ENCODE measurements at regions not wholly inside any gene's neighbourhood (a gene's known extent, or its start where the extent isn't known, plus 50 kb on each side); places are given as distances from the start of the nearest gene placed in this dataset.

DNA sequence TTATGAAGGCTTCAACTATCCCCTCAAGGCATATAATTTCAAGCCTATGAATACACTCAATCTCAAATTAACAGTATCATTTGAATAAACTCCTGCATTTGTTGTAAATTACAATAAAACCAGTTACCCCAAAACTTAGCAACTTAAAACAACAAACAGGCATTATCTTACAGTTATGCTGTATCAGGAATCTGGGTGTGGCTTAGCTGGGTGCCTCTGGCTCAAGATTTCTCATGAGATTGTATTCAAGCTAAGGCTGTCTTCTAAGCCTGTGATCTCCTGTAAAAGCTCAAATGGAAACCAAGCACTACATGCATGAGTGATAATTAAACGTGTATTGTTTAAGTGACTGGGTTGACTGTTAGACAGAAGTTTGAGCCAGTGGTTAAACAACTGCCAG is 341.0 kb upstream of the PHF14 start:
- TF ChIP-seq, protein P1, sequence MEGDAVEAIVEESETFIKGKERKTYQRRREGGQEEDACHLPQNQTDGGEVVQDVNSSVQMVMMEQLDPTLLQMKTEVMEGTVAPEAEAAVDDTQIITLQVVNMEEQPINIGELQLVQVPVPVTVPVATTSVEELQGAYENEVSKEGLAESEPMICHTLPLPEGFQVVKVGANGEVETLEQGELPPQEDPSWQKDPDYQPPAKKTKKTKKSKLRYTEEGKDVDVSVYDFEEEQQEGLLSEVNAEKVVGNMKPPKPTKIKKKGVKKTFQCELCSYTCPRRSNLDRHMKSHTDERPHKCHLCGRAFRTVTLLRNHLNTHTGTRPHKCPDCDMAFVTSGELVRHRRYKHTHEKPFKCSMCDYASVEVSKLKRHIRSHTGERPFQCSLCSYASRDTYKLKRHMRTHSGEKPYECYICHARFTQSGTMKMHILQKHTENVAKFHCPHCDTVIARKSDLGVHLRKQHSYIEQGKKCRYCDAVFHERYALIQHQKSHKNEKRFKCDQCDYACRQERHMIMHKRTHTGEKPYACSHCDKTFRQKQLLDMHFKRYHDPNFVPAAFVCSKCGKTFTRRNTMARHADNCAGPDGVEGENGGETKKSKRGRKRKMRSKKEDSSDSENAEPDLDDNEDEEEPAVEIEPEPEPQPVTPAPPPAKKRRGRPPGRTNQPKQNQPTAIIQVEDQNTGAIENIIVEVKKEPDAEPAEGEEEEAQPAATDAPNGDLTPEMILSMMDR (optimal IDR thresholded peaks at IDR 0.05 in 1 of 3, IDR thresholded peaks at IDR 0.05 in 1 of 3, conservative IDR thresholded peaks at IDR 0.05 in 1 of 3; ENCODE audit: extremely low read depth in 1 of 3, insufficient read depth in 2 of 3, low read length in 3 of 3), result no peak
- TF ChIP-seq EZH2 (IDR thresholded peaks at IDR 0.05; ENCODE audit: low read length), result no peak

Measured in keratinocyte (primary cell).